Karpas-422 (cell line): ENCODE measurements at regions not wholly inside any gene's neighbourhood (a gene's known extent, or its start where the extent isn't known, plus 50 kb on each side); places are given as distances from the start of the nearest gene placed in this dataset.
"Not testable (repeated sequence)": the region's sequence is repeated elsewhere in the genome, so short reads cannot be mapped to it uniquely, and the experiment has no call there.

Source experiments
- DNase-seq: peaks from one replicate; pipeline ENCODE4 v3.0.0-alpha.2; 2015
- H2AFZ ChIP-seq: fragments of 200-600 bp; sonication (generic); 2 replicates; pipeline ENCODE4 v1.6.1; 2014; ENCODE audit warnings: antibody characterized with exemption, low read length, mixed read lengths
- H3K27ac ChIP-seq: fragments of 200-600 bp; sonication (generic); 2 replicates; pipeline ENCODE4 v1.5.1; 2014; ENCODE audit warnings: mild to moderate bottlenecking, low read length, moderate library complexity
- H3K27me3 ChIP-seq: fragments of 200-600 bp; sonication (generic); 2 replicates; pipeline ENCODE4 v1.6.1; 2014; ENCODE audit warnings: low read length, mixed read lengths
- H3K36me3 ChIP-seq: fragments of 200-600 bp; sonication (generic); 2 replicates; pipeline ENCODE4 v1.6.1; 2014; ENCODE audit warnings: low read length, mixed read lengths; ENCODE audit not compliant: insufficient read depth
- H3K4me1 ChIP-seq: fragments of 200-600 bp; sonication (generic); 2 replicates; pipeline ENCODE4 v1.6.1; 2014; ENCODE audit warnings: mild to moderate bottlenecking, low read length, mixed read lengths
- H3K4me2 ChIP-seq: fragments of 200-600 bp; sonication (generic); 2 replicates; pipeline ENCODE4 v1.6.1; 2014; ENCODE audit warnings: low read length, low read depth, mild to moderate bottlenecking; ENCODE audit not compliant: poor library complexity, severe bottlenecking
- H3K4me3 ChIP-seq: fragments of 200-600 bp; sonication (generic); 2 replicates; pipeline ENCODE4 v1.5.1; 2014; ENCODE audit warnings: mild to moderate bottlenecking, antibody characterized with exemption, low read length, mixed read lengths
- H3K79me2 ChIP-seq: fragments of 200-600 bp; sonication (generic); 2 replicates; pipeline ENCODE4 v1.6.1; 2014; ENCODE audit warnings: mild to moderate bottlenecking, low read length, mixed read lengths
- H3K9ac ChIP-seq: fragments of 200-600 bp; sonication (generic); 2 replicates; pipeline ENCODE4 v1.6.0; 2014; ENCODE audit warnings: low read length
- H3K9me2 ChIP-seq: fragments of 200-600 bp; sonication (generic), shearing (Covaris generic); replicated peaks from 2 replicates; pipeline ENCODE4 v1.6.0; 2014; ENCODE audit warnings: mild to moderate bottlenecking, low read length, moderate library complexity; ENCODE audit not compliant: insufficient read depth
- H3K9me3 ChIP-seq: fragments of 300-700, 200-600 bp; sonication (generic); 2 replicates; pipeline ENCODE4 v1.6.1; 2014; ENCODE audit warnings: low read length, mixed read lengths
- H4K20me1 ChIP-seq: fragments of 200-600 bp; sonication (generic); 2 replicates; pipeline ENCODE4 v1.6.1; 2014; ENCODE audit warnings: mild to moderate bottlenecking, antibody characterized with exemption, low read length, low read depth; ENCODE audit not compliant: insufficient read depth

GRCh38 chr12:31890295-31891285 lies 68.6 kb upstream of the RESF1 start:
- H2AFZ ChIP-seq: no peak overlapping the region
- H3K36me3 ChIP-seq: no peaks in the 10 kb centered on the region
- H3K4me1 ChIP-seq: peaks cover 14% of the 10 kb centered on the region
- no peak for DNase-seq
- no peaks in the 10 kb centered on the region for H3K9me2 ChIP-seq
- H3K9ac ChIP-seq: no peak overlapping the region
- H4K20me1 ChIP-seq: no peaks in the 10 kb centered on the region
- H3K79me2 ChIP-seq: no peaks in the 10 kb centered on the region
- H3K4me2 ChIP-seq: no peak overlapping the region
- peaks cover 4% of the 10 kb centered on the region; the same call in 1 of the 2 replicates for H3K27me3 ChIP-seq
- H3K27ac ChIP-seq: no peak overlapping the region
- H3K4me3 ChIP-seq: no peak overlapping the region
- no peaks in the 10 kb centered on the region; the same call in 1 of the 2 replicates for H3K9me3 ChIP-seq

GRCh38 chr12:31887109-31887811 lies 72.0 kb upstream of the RESF1 start:
- DNase-seq: peak; percentile 41
- Histone ChIP-seq H4K20me1 (no peaks in the 10 kb centered on the region), H2AFZ (no peak overlapping the region; the same call in 1 of the 2 replicates), H3K79me2 (no peaks in the 10 kb centered on the region), H3K4me3 (no peak overlapping the region), H3K36me3 (no peaks in the 10 kb centered on the region), H3K9me3 (no peaks in the 10 kb centered on the region; the same call in 1 of the 2 replicates), H3K4me2 (peak overlapping the region; percentile 37), H3K27ac (peak overlapping the region; percentile 75), H3K27me3 (no peaks in the 10 kb centered on the region), H3K4me1 (peaks cover 14% of the 10 kb centered on the region), H3K9ac (peak overlapping the region; percentile 12; the same call in 1 of the 2 replicates), H3K9me2 (no peaks in the 10 kb centered on the region)

- not testable (repeated sequence) for H3K9ac ChIP-seq, H3K4me3 ChIP-seq, H2AFZ ChIP-seq, H4K20me1 ChIP-seq, H3K27me3 ChIP-seq, H3K4me2 ChIP-seq, H3K36me3 ChIP-seq, H3K27ac ChIP-seq, H3K9me2 ChIP-seq, DNase-seq, H3K9me3 ChIP-seq, H3K79me2 ChIP-seq
- peaks cover 14% of the 10 kb centered on the region for H3K4me1 ChIP-seq
Observed at GRCh38 chr12:31882682-31883081, 76.5 kb upstream of the RESF1 start.

GRCh38 chr12:31880340-31880739 lies 78.9 kb upstream of the RESF1 start:
- Histone ChIP-seq H3K79me2 (no peaks in the 10 kb centered on the region), H3K9me2 (no peaks in the 10 kb centered on the region), H3K36me3 (no peaks in the 10 kb centered on the region), H3K27ac (no peak overlapping the region), H3K27me3 (no peaks in the 10 kb centered on the region), H3K4me3 (no peak overlapping the region), H2AFZ (no peak overlapping the region), H3K9me3 (no peaks in the 10 kb centered on the region), H3K9ac (no peak overlapping the region), H3K4me1 (no peaks in the 10 kb centered on the region), H4K20me1 (no peaks in the 10 kb centered on the region), H3K4me2 (no peak overlapping the region)
- no peak for DNase-seq

- H3K9me3 ChIP-seq: no peaks in the 10 kb centered on the region
- no peak overlapping the region for H3K27ac ChIP-seq
- H2AFZ ChIP-seq: no peak overlapping the region
Observed at GRCh38 chr12:31877884-31878283, 81.3 kb upstream of the RESF1 start.

GRCh38 chr12:31876568-31877424 lies 82.4 kb upstream of the RESF1 start:
- no peaks in the 10 kb centered on the region for H3K9me2 ChIP-seq
- no peak for DNase-seq
- H3K36me3 ChIP-seq: no peaks in the 10 kb centered on the region
- H3K27me3 ChIP-seq: no peaks in the 10 kb centered on the region
- H3K79me2 ChIP-seq: no peaks in the 10 kb centered on the region
- H3K9me3 ChIP-seq: no peaks in the 10 kb centered on the region
- H3K4me1 ChIP-seq: no peaks in the 10 kb centered on the region
- H4K20me1 ChIP-seq: no peaks in the 10 kb centered on the region
- H2AFZ ChIP-seq: no peak overlapping the region
- H3K27ac ChIP-seq: no peak overlapping the region
- no peak overlapping the region for H3K4me2 ChIP-seq
- H3K9ac ChIP-seq: no peak overlapping the region
- no peak overlapping the region for H3K4me3 ChIP-seq

More at GRCh38 chr12:31877884-31878283, 81.3 kb upstream of the RESF1 start:
- H3K4me2 ChIP-seq: no peak overlapping the region
- H3K79me2 ChIP-seq: no peaks in the 10 kb centered on the region
- H3K27me3 ChIP-seq: no peaks in the 10 kb centered on the region
- no peaks in the 10 kb centered on the region for H3K9me2 ChIP-seq
- no peak for DNase-seq
- H4K20me1 ChIP-seq: no peaks in the 10 kb centered on the region
- H3K4me1 ChIP-seq: no peaks in the 10 kb centered on the region
- H3K9ac ChIP-seq: no peak overlapping the region
- H3K4me3 ChIP-seq: no peak overlapping the region
- H3K36me3 ChIP-seq: no peaks in the 10 kb centered on the region

GRCh38 chr12:31875609-31875964 lies 83.6 kb upstream of the RESF1 start:
- no peak overlapping the region for H2AFZ ChIP-seq
- H3K79me2 ChIP-seq: no peaks in the 10 kb centered on the region
- no peak overlapping the region for H3K9ac ChIP-seq

More at GRCh38 chr12:31875609-31875964, 83.6 kb upstream of the RESF1 start:
- Histone ChIP-seq H3K27ac (no peak overlapping the region), H3K4me2 (no peak overlapping the region), H3K27me3 (no peaks in the 10 kb centered on the region), H3K9me2 (no peaks in the 10 kb centered on the region), H3K4me1 (no peaks in the 10 kb centered on the region), H3K36me3 (no peaks in the 10 kb centered on the region), H3K4me3 (no peak overlapping the region), H4K20me1 (no peaks in the 10 kb centered on the region), H3K9me3 (no peaks in the 10 kb centered on the region)
- DNase-seq: no peak
